Medulla oblongata (tissue), 1 donor: ENCODE measurements at regions not wholly inside any gene's neighbourhood (a gene's known extent, or its start where the extent isn't known, plus 50 kb on each side); places are given as distances from the start of the nearest gene placed in this dataset.
"Not testable (repeated sequence)": the region's sequence is repeated elsewhere in the genome, so short reads cannot be mapped to it uniquely, and the experiment has no call there.

Source experiments
- DNase-seq: peaks from one replicate; pipeline ENCODE4 v3.0.0-alpha.2; 2015; ENCODE audit errors: extremely low spot score

- no peak for DNase-seq
Measured at GRCh38 chr5:18551716-18552115, 917.5 kb downstream of the TAF11L14 start.

DNA sequence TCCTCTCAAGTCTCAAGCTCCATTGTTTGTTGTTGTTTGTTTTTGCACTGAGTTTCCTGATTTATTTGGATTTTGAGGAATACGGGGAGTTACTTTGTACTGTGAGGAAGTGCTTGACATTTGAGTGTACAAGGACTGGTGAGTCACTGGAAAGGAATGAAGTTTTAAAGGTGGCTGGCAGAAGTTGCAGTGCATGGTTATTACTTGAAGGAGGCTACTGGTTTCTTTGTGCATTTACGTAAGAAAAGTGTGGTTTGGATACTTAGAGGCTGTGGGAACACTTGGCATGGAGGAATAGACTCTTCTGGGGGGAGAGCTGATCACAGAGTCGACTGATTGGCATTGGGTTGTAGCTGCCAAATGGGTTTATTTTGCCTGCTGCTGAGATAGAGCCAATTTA lies 919.0 kb downstream of the TAF11L14 start:
- DNase-seq = no peak

DNA sequence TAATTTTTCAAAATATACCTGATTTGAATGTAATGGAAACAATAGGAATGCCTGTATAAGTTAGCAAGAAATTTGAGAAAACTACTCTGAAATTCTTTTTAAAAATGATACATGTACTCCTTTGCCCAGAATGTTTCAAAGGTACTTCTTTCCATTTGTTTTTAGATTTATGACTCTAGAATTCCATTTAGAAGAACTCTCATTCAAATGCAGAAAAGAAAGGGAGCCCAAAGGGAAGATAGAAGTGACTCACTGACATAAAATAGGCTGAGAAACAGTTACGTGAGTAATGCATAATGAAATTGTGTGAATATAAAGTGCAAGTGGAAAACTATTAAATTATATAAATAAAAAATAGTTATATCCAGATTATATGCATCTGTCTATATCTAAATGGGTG lies 926.3 kb downstream of the TAF11L14 start:
- no peak for DNase-seq

DNA sequence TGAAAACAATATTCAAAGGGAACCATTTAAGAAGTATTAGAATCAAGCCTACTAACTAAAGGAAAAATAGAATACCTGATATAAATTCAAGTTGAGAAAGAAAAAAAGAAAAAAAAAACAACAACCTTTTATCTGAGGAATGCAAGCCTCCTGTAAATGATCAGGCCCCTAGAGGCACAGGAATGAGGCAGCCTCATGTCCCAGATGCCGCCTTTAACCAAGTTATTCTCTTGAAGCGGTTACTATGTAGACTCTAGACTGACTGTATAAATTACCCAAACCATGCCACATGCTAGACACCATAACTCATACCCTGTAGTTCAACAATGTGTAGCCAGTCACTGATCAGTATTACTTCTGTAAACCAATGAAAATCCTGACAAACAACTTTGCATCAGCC lies 929.6 kb downstream of the TAF11L14 start:
- no peak for DNase-seq

GRCh38 chr5:18566671-18567070 lies 932.4 kb downstream of the TAF11L14 start:
- no peak for DNase-seq

GRCh38 chr5:18576586-18576985 lies 942.3 kb downstream of the TAF11L14 start:
- no peak for DNase-seq

DNA sequence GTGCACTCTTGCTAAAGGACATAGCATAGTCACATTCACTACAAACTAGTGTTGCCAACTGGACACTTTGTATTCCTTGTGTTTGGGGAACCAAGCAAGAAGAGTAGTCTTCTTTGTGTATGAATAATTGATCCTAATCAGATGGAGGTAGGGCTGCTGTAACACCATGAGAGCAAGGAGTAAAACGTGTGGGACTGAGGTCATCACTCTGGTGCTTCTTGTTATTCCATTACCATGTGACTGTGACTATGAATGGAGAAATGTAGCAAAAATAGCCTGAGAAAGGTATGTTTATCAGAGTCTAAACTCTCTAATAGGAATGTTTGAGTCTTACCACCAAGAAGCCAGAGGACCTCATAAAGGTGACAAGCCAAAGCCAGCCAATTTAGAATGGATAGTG lies 966.9 kb downstream of the TAF11L14 start:
- DNase-seq = no peak

DNA sequence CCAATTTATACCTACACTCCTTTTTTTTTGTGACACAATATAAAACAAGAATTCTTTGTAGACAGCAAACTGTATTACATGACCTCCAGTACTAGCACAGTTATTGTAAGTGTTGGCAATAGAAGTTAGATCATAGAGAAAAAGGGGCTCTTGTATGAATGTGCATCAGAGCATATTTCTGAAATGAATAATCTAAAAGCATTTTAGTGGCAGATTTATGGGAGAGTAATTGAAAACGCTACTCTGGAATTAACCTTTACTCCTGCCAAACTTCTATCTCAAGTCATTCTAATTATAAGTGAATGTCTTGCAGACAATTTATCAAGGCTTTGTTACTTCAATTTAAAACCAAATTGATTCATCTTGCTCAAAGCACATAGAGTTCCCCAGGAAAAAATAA lies 968.1 kb downstream of the TAF11L14 start:
- no peak for DNase-seq

GRCh38 chr5:18605186-18605585 lies 970.9 kb downstream of the TAF11L14 start:
- DNase-seq = no peak

- DNase-seq = no peak
Measured at GRCh38 chr5:18607570-18607969, 973.3 kb downstream of the TAF11L14 start.

- DNase-seq = not testable (repeated sequence)
Measured at GRCh38 chr5:18617191-18617590, 982.9 kb downstream of the TAF11L14 start.

DNA sequence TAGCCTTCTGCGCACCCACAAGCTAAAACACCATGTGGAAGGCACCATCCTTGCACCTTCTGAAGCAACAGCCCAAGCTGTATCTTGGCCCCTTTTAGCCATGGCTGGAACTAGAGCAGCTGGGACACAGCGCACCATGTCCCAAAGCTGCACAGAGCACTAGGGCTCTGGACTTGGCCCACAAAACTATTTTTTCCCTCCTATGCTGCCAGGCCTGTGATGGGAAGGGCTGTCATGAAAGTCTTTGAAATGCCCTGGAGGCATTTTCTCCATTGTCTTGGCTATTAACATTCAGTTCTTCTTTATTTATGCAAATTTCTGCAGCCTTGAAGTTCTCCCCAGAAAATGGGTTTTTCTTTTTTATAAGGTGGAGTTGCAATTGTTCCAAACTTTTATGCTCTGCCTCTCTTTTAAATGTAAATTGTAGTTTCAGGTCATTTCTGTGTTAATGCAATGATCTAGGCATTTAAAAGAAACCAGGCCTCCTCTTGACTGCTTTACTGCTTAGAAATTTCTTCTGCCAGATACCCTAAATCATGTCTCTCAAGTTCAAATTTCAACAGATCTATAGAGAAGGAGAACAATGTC lies 996.3 kb downstream of the TAF11L14 start:
- no peak for DNase-seq

DNA sequence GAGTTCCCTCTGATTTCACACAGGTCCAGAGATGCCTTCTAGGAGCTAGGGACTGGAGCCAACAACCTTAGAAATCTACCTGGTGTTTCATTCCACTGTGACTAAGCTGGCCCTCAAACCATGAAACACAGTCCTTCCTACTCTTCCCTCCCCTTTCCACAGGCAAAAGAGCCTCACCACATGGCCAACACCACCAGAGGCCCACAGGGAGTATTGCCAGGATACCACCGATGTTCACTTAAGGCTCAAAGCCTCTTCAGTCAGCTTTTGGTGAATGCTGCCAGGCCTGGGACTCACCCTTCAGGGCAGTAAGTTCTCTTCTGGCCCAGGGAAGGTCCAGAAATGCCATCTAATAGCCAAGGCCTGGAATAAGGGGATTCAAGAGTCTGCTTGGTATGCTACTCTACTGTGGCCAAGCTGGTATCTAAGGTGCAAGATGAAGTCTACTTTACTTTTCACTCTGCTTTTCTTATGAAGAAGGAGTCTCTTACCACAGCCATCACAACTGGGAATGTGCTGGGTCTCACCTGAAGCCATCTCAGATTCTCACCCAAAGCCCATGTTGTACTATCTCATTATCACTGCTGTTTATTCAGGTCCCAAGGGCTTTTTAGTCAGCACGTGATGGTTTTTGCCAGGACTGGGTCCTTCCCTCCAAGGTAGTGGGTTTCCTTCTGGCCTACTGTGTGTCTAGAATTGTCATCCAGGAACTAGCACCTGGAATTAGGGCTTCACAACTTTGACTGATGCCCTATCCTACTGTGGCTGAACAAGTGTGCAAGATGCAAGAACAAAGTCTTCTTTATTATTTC lies 1018.4 kb downstream of the TAF11L14 start:
- no peak for DNase-seq

- DNase-seq = no peak
Measured at GRCh38 chr5:18653216-18653752, 1019.0 kb downstream of the TAF11L14 start.

GRCh38 chr5:18660511-18660910 lies 1026.3 kb downstream of the TAF11L14 start:
- DNase-seq = no peak

GRCh38 chr5:18662231-18662630 lies 1028.0 kb downstream of the TAF11L14 start:
- no peak for DNase-seq

DNA sequence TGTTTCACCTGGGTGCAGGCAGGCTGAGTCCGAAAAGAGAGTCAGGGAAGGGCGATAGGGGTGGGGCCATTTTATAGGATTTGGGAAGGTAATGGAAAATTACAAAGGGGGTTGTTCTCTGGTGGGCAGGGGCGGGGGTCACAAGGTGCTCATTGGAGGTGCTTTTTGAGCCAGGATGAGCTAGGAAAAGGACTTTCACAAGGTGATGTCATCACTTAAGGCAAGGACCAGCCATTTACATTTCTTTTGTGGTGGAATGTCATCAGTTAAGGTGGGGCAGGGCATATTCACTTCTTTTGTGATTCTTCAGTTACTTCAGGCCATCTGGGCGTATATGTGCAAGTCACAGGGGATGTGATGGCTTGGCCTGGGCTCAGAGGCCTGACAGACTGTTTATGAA lies 1040.0 kb downstream of the TAF11L14 start:
- DNase-seq = not testable (repeated sequence)

DNA sequence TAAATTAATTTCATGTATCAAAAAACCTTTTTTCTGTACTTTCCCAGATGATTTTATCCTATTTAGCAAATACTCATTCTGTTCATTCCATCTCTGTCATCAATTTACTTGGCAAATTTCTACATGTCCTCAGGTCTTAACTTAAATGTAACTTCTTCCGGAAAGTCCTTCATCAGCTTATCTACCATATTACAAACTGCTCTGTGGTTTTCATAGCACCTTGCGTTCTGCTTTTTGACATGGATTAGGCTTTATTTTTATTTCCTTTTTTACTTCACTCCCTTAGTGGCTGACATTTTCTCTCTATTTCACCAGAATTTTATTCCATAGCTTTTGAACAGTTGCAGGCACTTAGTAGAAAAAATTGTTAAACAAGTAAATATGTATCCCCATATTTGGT lies 1040.8 kb downstream of the TAF11L14 start:
- DNase-seq = no peak

GRCh38 chr5:18686253-18686652 lies 1052.0 kb downstream of the TAF11L14 start:
- DNase-seq = no peak

DNA sequence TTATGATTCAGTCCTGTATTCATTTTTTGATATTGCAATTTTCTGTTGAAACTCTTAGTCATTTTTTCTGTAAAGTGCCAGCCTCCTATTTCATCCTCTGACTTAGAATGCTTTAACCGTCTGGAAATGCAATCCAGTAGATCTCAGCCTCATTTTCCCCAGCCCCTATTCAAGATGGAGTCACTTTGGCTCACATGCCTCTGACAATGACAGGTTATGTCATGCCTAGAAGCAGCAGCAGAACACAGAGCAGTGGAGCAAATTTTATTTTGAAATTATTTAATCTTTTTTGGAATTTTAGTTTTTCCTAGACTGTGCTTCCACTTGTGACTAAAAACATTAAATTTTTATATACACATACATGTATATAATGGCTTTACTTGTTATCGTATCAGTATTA lies 1053.2 kb downstream of the TAF11L14 start:
- no peak for DNase-seq

GRCh38 chr5:18699681-18700080 lies 1065.4 kb downstream of the TAF11L14 start:
- DNase-seq = no peak

GRCh38 chr5:18702821-18703220 lies 1068.6 kb downstream of the TAF11L14 start:
- no peak for DNase-seq

GRCh38 chr5:18712936-18713485 lies 1078.8 kb downstream of the TAF11L14 start:
- no peak for DNase-seq
